Peyer's patch (tissue), 4 donors: ENCODE measurements at regions not wholly inside any gene's neighbourhood (a gene's known extent, or its start where the extent isn't known, plus 50 kb on each side); places are given as distances from the start of the nearest gene placed in this dataset.

Experiments used
- DNase-seq, 3 donors: peaks; one replicate each; pipeline ENCODE4 v3.0.0-alpha.2; 2017 to 2019
- H3K27ac ChIP-seq, 4 donors: fragments of 200-600 bp; sonication (generic); one replicate each; pipeline ENCODE4 v1.5.1; 2016 to 2019
- H3K27me3 ChIP-seq, 2 donors: fragments of 200-600 bp; sonication (generic); one replicate each; pipeline ENCODE4 v1.5.1; 2019
- H3K36me3 ChIP-seq, 3 donors: fragments of 200-600 bp; sonication (generic); one replicate each; pipeline ENCODE4 v1.5.1; 2016 to 2019
- H3K4me1 ChIP-seq, 4 donors: fragments of 200-600 bp; sonication (generic); one replicate each; pipeline ENCODE4 v1.5.1; 2016 to 2019
- H3K4me3 ChIP-seq, 4 donors: fragments of 200-600 bp; sonication (generic); 1 replicate in 3 of 4; 2 replicates in 1 of 4; pipeline ENCODE4 v1.5.1; 2016 to 2019; ENCODE audit warnings: mild to moderate bottlenecking in 1 of 4
- H3K9me3 ChIP-seq, 4 donors: fragments of 200-600 bp; sonication (generic); one replicate each; pipeline ENCODE4 v1.5.1; 2016 to 2019; ENCODE audit warnings: mild to moderate bottlenecking in 1 of 4
- CTCF ChIP-seq, 6 experiments: fragments of 450-650 bp in 4 of 6; fragments of 200-600 bp in 2 of 6; sonication (generic) in 1 of 6; IDR thresholded peaks; one replicate each; pipeline ENCODE4 v1.5.1; 2017 to 2019; ENCODE audit warnings: antibody characterized with exemption in 6 of 6, mild to moderate bottlenecking in 3 of 6, moderate library complexity in 1 of 6
- POLR2A ChIP-seq, 2 donors: fragments of 450-650 bp; IDR thresholded peaks; one replicate each; pipeline ENCODE4 v1.5.1; 2017; ENCODE audit warnings: antibody characterized with exemption in 2 of 2, mild to moderate bottlenecking in 2 of 2, moderate library complexity in 2 of 2

GRCh38 chr1:34619256-34619655 is 135.6 kb upstream of the GJB5 start:
- no peaks in the 10 kb centered on the region for H3K9me3 ChIP-seq
- TF ChIP-seq CTCF (IDR thresholded peaks at IDR 0.05): no peak
- TF ChIP-seq POLR2A (IDR thresholded peaks at IDR 0.05): no peak
- H3K4me3 ChIP-seq: no peak overlapping the region
- H3K27ac ChIP-seq: no peak overlapping the region
- no peaks in the 10 kb centered on the region for H3K4me1 ChIP-seq
- no peak for DNase-seq
- H3K27me3 ChIP-seq: no peaks in the 10 kb centered on the region
- no peaks in the 10 kb centered on the region for H3K36me3 ChIP-seq

GRCh38 chr1:34621916-34622315 is 132.9 kb upstream of the GJB5 start:
- H3K4me3 ChIP-seq: no peak overlapping the region
- no peaks in the 10 kb centered on the region for H3K4me1 ChIP-seq
- DNase-seq: no peak
- no peak for TF ChIP-seq POLR2A (IDR thresholded peaks at IDR 0.05)
- no peak for TF ChIP-seq CTCF (IDR thresholded peaks at IDR 0.05)
- H3K9me3 ChIP-seq: no peaks in the 10 kb centered on the region
- H3K36me3 ChIP-seq: no peaks in the 10 kb centered on the region
- H3K27me3 ChIP-seq: no peaks in the 10 kb centered on the region
- no peak overlapping the region for H3K27ac ChIP-seq

GRCh38 chr1:34625521-34626015 is 129.3 kb upstream of the GJB5 start:
- Histone ChIP-seq H3K4me1 (no peaks in the 10 kb centered on the region), H3K27ac (no peak overlapping the region), H3K27me3 (no peaks in the 10 kb centered on the region), H3K36me3 (no peaks in the 10 kb centered on the region), H3K9me3 (no peaks in the 10 kb centered on the region), H3K4me3 (no peak overlapping the region)
- DNase-seq: no peak
- TF ChIP-seq CTCF (IDR thresholded peaks at IDR 0.05) (no peak), POLR2A (IDR thresholded peaks at IDR 0.05) (no peak)

- no peak overlapping the region for H3K4me3 ChIP-seq
- TF ChIP-seq CTCF (IDR thresholded peaks at IDR 0.05) (no peak), POLR2A (IDR thresholded peaks at IDR 0.05) (no peak)
- no peaks in the 10 kb centered on the region for H3K36me3 ChIP-seq
- DNase-seq: no peak
- H3K27ac ChIP-seq: no peak overlapping the region
- H3K27me3 ChIP-seq: no peaks in the 10 kb centered on the region
- H3K4me1 ChIP-seq: no peaks in the 10 kb centered on the region
- no peaks in the 10 kb centered on the region for H3K9me3 ChIP-seq
Measured at GRCh38 chr1:34627465-34628240, 127.2 kb upstream of the GJB5 start.

GRCh38 chr1:34631126-34631525 is 123.7 kb upstream of the GJB5 start:
- Histone ChIP-seq H3K27ac (no peak overlapping the region), H3K36me3 (no peaks in the 10 kb centered on the region), H3K9me3 (no peaks in the 10 kb centered on the region), H3K27me3 (no peaks in the 10 kb centered on the region), H3K4me3 (no peak overlapping the region), H3K4me1 (no peaks in the 10 kb centered on the region)
- TF ChIP-seq POLR2A (IDR thresholded peaks at IDR 0.05): no peak
- TF ChIP-seq CTCF (IDR thresholded peaks at IDR 0.05): no peak
- no peak for DNase-seq
